Renal pelvis (tissue), 1 donor: ENCODE measurements at regions not wholly inside any gene's neighbourhood (a gene's known extent, or its start where the extent isn't known, plus 50 kb on each side); places are given as distances from the start of the nearest gene placed in this dataset.
"Not testable (repeated sequence)": the region's sequence is repeated elsewhere in the genome, so short reads cannot be mapped to it uniquely, and the experiment has no call there.

Experiments
- DNase-seq: peaks from one replicate; pipeline ENCODE4 v3.0.0-alpha.2; 2013

DNA sequence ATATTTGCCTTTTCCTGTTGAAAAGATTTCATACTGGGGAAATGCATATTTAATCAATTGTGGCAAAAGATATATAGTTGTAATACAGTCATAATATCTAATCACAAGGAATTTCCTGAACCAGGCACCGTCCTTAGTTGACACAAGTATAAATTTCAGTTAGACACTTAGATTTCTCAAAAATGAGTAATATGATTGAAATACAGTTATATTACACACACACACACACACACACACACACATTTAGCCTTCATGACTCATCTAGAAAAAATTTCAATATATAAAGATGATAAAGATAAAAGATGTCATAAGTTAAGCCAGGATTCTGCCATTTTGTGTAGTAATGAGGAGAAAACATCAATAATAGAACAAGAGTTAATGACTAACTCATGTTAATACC, 258.4 kb upstream of the ZNF804A start:
- no peak for DNase-seq

DNA sequence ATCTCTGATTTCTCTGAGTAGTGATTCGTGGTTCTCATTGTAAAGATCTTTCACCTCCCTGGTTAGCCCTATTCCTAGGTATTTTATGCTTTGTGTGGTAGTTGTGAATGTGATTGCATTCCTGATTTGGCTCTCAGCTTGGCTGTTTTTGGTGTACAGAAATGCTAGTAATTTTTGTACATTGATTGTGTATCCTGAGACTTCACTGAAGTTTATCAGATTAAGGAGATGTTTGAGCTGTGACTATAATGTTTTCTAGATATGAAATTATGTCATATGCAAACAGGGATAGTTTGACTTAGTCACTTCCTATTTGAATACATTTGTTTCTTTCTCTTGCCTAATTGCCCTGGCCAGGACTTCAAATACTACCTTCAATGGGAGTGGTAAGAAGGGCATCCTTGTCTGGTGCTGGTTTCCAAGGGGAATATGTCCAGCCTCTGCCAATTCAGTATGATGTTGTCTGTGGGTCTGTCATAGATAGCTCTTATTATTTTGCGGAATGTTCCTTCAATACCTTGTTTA, 251.9 kb upstream of the ZNF804A start:
- DNase-seq = no peak

DNA sequence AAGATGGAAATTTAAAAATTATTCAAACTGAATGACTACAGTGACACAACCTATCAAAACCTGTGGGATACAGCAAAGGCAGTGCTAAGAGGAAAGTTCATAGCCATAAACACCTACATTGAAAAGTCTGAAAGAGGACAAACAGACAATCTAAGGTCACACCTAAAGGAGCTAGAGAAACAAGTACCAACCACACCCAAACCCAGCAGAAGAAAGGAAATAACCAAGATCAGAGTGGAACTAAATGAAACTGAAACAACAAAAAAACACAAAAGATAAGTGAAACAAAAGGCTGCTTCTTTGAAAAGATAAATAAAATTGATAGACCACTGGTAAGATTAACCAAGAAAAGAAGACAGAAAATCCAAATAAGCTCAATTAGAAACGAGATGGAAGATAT, 247.2 kb upstream of the ZNF804A start:
- DNase-seq = no peak

DNA sequence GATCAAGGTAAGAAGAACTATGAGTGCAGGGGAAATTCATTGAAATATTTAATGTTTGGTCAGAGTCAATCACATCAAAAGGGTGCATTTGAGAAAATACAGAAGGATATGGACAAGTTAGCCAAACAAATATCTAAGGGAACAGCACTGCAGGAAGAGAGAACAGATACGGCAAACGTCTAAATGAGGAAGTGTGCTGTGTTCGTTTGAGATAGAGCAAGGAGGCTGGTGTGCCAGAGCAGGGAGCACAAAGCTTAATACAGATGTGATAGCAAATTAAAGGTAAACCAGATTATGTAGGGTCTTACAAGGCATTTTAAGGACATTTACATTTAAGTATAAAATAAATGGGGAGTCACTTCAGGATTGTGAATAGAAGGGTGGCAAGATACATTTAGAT, 241.3 kb upstream of the ZNF804A start:
- no peak for DNase-seq

DNA sequence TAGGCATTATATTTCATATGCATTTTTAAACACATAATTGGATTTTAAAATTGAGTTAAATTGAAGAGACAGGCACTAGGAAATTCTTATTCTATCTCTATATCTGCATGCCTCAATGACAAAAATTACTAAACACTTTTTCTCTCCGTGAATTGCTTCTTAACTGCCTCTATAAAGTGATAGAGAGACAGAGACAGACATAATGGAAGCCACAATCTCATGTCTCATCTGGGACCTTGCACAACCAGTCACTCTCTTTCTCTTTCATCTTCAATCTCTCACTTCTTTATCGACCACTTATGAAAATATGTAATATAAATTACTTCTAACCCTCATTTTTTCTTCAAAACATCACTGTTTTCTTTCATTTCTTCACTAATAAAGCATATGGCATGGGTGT, 238.9 kb upstream of the ZNF804A start:
- no peak for DNase-seq

DNA sequence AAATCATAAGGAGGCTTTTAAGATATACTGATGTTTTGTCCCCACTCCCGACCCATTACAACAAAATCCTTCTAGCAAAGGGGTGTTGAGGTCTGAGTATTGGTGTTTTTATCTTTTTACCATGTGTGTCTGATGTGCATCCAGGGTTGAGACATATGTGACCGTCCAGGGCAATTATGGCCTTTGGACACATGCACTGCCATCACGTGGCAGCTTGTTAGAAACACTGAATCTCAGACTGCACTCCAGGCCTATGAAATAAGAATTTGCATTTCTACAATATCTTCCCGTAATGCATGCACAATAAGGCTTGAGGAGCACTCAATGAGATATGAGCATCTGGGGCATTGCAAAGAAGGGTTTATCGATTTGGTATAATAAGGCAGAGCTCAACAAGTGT, 235.1 kb upstream of the ZNF804A start:
- no peak for DNase-seq

DNA sequence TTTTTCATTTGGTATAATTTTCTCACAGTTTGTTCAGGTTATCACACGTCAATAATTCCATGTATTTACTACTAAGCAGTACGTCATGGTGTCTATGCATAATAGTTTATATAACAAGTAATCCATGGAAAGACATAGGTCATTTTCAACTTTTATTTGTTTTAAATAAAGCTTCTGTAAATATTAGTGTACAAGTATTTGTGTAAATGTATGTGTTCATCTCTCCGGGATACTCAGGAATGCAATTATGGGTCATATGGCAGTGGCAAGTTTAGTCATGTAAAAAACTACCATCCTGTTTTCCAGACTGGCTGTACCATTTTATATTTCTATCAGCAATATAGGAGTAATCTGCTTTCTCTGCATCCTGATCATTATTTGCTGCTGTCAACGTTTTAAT, 231.1 kb upstream of the ZNF804A start:
- no peak for DNase-seq

DNA sequence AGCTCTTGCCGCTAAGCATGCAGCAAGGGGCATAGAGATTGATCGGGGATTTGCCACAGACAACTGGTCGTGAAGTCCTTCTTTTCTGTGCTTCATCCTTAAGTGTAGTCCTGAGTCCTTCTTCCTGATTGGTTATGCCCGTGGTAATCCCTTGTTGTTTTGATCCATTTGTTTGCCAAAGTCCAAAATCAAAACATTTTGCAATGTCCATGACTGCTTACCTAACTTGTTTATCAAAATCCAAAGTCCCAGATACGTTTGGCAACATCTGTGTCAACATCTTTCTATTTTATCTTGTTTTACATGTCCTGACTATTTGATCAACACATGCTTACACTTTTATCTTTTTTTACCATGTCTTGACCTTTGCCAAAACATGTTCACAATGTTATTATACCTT, 229.0 kb upstream of the ZNF804A start:
- no peak for DNase-seq

DNA sequence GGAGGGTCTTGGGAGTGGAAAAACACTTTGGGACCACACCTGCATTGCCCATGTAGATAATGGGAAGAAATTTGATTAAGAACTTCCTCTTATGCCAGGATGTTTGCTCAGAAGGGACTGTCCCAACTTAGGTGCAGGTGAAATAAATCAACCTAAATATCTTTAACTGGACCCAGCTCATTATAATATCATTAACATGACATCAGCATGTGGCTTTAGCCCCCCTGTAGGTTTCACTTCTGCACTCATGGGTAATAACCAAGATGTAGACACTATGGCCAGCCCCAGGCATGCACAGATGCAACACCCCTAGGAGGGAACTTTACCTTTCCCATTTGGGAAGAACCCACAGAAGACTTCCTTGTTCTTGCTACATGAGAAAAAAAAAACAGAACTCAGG, 227.4 kb upstream of the ZNF804A start:
- no peak for DNase-seq

DNA sequence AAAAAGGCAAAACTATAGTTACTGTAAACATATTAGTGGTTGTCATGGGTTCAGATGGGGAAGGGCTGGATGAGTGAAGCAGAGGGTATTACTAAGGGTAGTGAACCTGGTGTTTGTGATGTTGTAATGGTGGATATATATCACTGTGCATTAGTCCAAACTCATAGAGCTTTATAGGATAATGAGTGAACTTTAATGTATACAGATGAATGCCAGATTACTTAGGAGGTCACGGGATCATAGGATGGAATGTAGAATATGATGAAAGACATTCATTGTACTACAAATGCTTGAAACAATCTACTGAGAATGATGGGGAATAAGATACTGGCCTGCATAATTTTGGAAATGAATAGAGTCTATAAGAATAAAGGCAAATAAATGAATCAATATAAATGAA, 226.7 kb upstream of the ZNF804A start:
- no peak for DNase-seq

DNA sequence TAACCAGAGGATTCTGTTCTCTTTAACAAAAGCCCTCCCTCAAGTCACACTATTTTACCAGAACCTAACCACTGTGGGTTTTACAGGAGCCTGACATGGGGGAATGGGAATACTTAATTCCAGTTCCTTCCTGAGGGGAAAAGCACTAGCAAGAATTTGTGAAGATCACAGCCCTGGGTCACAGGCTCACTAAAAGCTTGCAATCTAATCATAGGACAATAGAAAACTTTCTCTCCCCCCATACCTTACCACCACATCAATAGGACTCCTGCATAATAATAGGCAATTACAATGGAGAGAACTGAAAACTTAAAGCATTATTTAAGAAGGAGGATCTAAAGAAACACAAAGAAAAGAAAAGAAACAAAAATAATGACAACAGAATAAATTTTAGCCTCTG, 225.8 kb upstream of the ZNF804A start:
- no peak for DNase-seq

DNA sequence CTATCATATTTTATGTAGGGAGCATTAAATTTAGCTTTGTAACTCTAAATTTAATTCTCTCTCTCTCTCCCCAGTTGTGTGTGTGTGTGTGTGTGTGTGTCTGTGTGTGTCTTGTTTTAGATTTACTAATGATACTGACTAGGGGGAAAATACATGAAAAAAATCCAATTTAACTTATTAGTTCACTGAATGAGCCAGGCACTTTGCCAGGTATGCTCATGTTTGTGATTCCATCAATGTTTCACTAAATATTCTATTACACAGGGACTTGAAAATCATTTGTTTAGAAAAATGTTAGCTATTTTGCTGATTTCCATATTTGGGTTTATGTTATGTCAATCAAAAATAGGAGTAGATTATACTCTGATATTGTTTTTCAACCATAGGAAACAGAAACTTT, 203.7 kb upstream of the ZNF804A start:
- no peak for DNase-seq

DNA sequence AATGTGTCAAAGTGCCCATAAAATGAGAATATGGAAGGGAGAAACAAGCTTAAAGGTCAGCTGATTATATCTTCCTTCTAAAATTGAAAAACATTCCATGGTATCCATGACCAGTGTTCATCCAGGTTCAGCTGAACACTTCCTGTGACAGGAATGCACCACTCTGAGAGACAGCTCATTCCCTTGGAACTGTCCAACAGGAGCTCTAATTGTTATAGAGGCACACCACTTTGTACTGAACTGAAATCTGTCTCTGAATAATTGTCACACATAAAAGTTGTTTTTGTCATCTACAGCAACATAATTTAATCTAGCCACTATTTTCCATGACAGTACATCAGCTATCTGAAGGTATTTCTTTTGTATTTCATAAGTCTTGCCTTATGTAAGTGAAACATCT, 195.9 kb upstream of the ZNF804A start:
- DNase-seq = no peak

DNA sequence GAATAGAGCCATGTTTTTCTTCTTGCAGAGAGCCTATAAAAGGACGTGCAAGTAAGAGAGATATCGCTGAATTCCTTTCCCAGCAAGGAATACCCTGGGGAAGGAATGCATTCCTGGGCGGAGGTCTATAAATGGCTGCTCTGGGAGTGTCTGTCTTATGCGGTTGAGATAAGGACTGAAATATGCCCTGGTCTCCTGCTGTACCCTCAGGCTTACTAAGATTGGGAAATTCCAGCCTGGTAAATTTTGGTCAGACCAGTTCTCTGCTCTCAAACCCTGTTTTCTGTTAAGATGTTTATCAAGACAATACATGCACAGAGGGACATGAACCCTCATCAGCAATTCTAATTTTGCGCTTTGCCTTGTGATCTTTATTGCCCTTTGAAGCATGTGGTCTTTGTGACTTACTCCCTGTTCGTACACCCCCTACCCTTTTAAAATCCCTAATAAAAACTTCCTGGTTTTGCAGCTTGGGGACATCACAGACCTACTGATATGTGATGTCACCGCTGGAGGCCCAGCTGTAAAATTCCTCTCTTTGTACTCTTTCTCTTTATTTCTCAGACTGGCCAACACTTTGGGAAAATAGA, 191.2 kb upstream of the ZNF804A start:
- DNase-seq = not testable (repeated sequence)

DNA sequence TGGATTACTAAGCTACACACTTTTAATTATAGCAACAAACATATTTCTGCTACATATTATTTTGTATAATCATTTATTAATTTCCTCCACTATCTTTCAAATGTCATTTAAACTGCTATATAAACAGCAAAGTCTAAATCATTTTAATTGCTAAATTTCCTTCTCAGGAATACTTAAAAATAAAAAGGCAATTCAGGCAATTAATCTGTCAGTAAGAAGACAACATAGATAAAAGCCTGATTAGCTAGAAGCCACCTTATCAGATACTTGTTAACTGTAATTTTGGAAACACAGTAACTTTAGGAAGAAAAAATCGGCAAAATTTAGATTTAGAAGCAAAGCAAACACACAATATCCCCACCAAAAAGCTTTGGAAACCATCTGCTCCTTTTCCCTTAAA, 188.2 kb upstream of the ZNF804A start:
- DNase-seq = no peak

DNA sequence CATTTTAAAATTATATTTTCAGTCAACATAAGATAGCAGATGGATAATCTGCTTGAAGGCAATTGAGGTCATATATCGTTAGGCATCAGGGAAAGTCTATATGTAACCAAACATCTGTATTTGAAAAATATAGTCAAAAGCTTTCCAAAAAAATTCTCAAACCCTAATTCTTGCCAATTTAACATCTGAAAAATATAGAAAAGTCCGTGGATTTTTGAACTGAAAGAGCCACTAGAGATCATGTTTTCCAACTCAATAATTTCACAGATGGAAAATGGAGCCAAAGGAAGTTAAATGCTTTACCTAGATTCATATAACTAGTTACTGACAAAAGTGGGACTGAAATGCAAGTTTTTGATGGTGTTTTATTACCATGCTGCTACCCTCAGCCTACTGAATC, 185.1 kb upstream of the ZNF804A start:
- no peak for DNase-seq

DNA sequence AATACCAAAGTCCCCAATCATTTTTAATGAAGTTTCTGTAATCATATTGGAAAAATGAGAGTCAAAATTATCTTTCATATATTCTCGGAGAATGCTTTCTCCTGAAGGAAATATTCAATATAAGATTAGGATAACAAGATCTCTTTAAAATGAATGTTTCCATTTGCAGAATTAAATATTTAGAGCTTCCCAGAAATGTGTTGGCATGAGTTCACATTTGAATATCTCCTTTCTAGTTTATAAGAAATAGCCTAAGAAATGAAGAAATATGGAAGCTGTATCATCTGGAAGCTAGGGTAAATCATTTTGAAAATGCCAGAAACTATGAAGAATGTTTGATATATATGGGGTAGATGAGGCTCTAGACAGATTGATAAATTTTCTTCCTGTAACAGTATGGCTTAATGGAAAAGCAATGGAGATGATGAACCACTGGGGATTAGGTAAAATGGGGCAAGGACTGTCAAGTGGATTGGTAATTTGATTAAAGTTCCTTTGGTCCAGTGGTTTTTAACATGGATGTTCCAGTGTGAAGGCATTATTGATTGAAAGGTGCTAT, 184.6 kb upstream of the ZNF804A start:
- no peak for DNase-seq

DNA sequence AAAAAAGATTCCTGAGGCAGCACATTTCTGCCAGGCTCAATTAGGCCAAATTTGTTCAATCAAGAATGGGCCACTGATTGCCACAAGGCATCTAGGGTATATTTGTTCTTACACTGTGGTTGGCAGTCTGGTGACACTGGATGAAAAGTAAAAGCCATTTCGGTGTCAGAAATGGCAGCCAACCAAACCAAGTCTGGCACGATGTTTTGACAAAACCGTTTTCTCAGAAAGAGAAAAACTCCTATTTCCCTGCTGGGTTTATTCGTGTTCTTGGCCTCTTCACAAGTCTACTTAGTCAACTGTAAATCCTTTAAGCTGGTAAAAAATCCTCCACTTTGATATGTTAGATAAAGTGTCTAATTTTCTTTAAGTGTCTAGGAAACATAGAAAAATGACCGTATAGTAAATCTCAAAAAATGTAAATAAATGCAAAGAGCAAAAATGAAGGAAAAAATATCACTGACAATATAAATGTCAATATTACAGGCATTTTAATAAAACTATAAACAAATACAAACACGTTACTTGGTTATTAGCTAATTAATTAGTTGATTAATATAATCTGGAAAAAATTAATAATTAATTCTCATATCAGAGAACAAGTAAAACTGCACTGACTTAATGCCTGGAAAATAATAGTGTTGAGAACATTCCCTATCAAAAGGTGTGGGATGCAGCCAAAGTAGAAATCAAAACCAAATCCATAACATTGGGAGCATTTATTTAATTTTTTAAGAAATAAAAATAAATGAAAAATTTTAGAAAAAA, 182.0 kb upstream of the ZNF804A start:
- no peak for DNase-seq

DNA sequence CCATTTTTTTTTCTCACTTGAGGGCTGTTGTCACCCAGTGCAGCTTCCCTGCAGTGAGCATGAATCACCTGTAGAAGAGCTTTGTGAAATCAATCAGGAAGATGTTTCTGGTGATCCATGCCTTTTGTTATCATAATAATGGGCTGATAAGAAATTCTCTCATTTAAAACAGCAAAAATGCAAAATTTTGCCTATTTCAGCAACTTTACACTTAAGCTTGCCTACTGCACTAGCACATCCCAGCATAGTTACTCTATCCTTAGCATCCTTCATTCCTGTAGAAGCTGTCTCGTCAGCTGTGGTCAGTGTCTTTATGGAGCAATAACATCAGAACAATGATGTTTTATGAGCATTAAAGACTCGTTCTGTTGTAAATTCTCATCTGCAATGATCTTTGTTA, 178.6 kb upstream of the ZNF804A start:
- no peak for DNase-seq

DNA sequence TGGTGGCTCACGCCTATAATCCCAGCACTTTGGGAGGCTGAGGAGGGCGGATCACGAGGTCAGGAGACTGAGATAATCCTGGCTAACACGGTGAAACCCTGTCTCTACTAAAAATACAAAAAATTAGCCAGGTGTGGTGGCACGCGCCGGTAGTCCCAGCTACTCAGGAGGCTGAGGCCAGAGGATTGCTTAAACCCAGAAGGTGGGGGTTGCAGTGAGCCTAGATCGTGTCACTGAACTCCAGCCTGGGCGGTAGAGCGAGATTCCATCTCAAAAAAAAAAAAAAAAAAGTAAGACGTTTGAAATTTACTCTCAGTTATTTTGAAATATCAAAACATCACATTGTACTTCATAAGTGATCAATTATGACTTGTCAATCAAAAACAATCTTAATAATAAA, 176.9 kb upstream of the ZNF804A start:
- DNase-seq = not testable (repeated sequence)

DNA sequence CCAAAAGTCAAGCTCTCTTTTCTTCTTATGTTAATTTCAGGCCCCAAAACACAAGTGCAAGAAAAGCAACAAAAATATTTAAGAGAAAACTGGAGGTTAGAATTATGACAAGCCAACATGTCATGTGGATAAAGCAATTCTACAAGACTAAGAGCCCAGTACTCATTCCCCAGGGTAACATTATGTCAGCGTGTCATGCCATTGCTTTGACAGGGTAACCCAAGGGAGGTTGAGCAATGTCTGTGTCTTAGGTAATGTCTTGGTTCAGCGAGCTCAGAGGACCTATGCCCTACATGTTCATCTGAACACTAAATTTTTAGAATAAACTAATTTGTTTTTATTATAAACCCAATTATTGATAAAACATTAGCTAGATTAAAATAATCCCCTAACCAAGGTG, 173.2 kb upstream of the ZNF804A start:
- no peak for DNase-seq

DNA sequence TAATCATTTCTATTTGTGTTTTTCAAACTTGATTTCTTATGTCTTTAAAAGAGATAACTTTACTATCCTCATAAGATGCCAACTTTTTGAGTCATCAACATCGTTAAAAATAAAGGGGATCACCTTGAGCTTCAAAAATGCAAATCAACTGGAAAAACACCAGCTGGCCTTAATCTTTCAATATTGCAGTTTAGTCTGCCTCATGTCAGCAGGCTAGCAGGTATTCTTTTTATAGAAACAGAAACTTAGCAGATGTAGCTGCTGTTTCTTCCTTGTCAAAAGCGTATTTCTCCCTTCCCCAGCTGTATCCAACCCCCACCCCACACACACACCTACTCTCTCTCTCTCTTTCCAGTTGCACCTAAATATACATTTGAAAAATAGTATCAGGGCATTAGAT, 154.1 kb upstream of the ZNF804A start:
- DNase-seq = no peak

DNA sequence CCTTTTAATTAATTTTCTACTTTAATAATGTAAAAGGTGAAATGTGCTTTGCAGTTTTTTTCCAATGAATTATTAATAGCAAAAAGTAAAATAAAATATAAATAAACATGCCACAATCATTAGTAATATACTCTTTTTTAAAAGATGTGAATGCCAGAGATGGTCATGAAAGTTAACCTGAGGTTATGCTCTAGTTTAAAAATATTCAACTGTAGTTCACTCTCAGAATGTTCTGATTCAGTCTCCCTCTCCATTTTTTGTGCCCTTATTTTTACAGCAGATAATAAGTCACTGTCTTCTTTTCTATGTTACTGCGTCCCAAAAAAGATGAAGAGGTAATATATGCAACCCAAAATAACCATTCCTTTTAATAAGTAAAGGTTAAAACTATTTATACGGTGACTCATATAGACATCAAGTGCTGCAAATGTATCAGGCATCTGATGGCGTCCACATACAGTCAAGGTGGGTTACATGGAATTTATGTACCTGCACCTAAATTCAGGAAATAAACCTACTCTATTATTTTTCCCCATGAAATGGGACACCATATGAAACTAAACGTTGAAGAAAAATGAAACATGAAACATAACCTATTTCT, 153.6 kb upstream of the ZNF804A start:
- no peak for DNase-seq
